ENCODE measurements at regions not wholly inside any gene's neighbourhood (a gene's known extent, or its start where the extent isn't known, plus 50 kb on each side); places are given as distances from the start of the nearest gene placed in this dataset.
"Not testable (repeated sequence)": the region's sequence is repeated elsewhere in the genome, so short reads cannot be mapped to it uniquely, and the experiment has no call there.

- DNase-seq, result no peak
Observed at GRCh38 chr14:27668531-27668930, 1070.7 kb upstream of the NOVA1 start.

- no peak for DNase-seq
Observed at GRCh38 chr14:27672047-27672446, 1074.2 kb upstream of the NOVA1 start.

GRCh38 chr14:27672811-27673737, 1075.2 kb upstream of the NOVA1 start:
- not testable (repeated sequence) for DNase-seq

DNA sequence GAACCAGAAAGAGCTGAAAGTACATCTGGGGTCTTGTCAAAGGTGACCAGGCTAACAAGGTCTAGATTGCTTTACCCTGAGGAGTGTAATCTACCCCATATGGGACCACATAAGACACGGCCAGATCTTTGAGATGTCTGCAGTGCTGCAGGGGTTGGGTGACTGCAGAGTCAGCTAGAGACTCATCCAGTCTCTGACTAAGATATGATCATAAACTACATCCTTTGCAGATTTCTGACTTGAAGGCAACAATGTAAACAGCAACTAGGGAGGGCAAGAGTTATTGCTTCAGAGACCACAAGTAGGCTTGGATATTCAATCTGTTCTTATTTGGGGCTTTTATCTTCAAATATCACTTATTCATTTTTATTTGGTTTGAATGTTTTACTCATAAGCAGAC, 1080.5 kb upstream of the FOXG1 start:
- DNase-seq, result no peak

- no peak for DNase-seq
Observed at GRCh38 chr14:27688841-27689444, 1077.6 kb upstream of the FOXG1 start.

GRCh38 chr14:27712364-27712763, 1054.2 kb upstream of the FOXG1 start:
- no peak for DNase-seq

DNA sequence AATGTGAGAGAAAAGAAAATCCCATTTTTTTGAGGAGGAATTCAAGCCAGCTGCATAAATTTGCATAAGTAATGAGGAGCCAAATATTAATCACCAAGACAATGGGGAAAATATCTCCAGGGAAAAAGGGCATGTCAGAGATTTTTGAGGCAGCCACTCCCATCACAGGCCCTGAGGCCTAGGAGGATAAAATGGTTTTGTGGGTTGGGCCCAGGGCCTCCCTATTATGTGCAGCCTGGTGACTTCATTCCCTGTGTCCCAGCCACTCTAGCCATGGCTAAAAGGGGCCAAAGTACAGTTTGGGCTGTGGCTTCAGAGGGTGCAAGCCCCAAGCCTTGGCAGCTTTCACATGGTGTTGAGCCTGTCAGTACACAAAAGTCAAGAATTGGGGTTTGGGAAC, 1051.0 kb upstream of the FOXG1 start:
- no peak for DNase-seq

GRCh38 chr14:27721760-27722159, 1044.8 kb upstream of the FOXG1 start:
- no peak for DNase-seq

DNA sequence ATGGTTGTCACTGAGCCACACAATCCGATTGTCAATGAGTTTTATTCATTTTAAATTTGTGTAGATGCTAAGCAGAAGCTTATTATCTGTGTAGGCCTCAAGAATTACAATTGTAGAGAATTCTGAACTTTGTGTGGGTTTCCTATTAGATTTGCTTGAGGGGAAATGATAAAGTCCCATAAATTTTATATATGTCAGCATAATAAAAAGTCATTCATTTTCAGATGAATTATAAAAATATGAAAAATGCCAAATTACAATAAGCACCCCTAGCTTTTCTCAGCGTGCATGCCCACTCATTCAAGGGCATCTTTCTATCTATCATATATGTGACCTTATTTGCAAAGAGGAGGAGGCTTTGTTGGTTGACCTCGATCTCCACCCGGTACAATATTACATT, 1041.1 kb upstream of the FOXG1 start:
- no peak for DNase-seq

GRCh38 chr14:27727251-27727770, 1039.3 kb upstream of the FOXG1 start:
- no peak for DNase-seq

DNA sequence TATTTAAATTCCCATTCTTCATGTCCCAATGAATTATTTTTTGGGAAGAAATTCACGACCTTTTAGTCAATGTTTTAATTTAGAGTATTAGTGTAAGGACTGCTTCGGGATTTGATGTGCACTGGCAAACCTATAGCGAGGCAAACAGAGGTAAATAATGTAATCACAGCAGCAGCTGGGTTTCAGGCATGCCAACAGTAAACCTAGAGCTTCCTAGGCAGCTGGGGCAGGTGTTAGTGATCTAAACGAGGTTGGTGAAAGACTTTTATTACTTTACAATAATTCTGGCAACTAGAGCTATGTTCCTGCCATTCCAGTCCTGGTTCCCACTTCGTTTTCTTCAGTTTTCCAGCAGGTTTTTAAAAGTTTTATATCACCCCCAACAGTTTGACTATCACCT, 1036.4 kb upstream of the FOXG1 start:
- DNase-seq, result no peak

GRCh38 chr14:27739657-27740156, 1026.9 kb upstream of the FOXG1 start:
- DNase-seq, result no peak

DNA sequence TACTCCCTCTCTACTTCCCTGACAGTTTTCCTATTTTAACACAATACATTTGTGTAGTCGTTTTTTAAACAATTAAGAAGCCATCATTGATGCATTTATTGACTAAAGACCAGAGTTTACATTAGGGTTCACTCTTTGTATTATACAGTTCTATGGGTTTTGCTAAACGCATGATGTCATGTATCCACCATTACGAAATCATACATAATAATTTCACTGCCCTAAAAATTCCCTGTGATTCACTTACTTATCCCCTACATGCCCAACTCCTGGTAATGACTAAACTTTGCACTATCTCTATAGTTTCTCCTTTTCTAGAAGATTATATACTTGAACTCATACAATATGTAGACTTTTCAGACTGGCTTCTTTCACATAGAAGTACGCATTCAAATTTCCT, 1016.5 kb upstream of the FOXG1 start:
- no peak for DNase-seq

- DNase-seq, result not testable (repeated sequence)
Observed at GRCh38 chr14:27757642-27758041, 1008.9 kb upstream of the FOXG1 start.

- DNase-seq, result not testable (repeated sequence)
Observed at GRCh38 chr14:27760367-27760766, 1006.2 kb upstream of the FOXG1 start.

DNA sequence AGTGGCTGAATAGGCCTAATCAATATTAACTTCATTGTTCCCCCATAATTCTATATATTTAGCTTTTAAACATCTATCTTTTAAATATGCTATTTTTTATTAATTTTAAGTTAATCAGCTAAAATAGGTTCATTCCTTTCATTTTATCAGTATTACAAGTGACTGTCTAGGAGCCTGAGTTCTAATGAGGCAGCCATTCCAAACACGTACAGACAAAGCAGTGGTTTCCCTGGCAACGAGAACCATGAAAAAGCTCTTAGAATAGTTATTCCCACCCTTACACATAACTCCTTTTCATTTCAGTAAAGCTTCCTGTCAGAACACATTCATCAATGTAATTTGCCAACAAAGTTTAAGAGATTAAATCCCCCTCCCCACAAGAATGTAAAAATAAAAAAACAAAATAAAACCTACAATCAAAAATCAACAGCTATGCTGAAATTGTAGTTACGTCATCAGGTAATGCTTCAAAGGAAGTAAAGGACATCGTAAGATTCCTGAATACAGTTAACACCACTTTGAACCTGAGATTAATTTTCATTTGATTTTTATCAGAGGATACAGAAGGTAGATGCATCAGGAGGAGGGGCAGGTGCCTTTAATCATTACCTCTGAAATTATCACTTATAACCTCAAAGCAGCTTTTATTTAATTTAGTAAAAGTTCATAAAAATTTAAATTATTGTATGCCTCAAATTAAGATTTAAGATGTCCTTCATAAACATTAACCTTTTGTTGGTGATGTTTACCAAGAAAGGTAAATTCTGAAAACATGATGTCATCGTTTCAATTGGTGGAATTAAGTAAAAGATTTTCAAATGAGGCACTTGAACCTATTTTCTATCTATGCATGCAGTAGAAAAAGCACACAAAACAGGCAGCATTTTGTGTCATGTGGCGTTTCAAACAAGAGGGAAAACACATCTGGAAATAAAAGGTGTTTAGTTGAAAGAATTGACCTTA, 967.2 kb upstream of the FOXG1 start:
- DNase-seq, result not testable (repeated sequence)

DNA sequence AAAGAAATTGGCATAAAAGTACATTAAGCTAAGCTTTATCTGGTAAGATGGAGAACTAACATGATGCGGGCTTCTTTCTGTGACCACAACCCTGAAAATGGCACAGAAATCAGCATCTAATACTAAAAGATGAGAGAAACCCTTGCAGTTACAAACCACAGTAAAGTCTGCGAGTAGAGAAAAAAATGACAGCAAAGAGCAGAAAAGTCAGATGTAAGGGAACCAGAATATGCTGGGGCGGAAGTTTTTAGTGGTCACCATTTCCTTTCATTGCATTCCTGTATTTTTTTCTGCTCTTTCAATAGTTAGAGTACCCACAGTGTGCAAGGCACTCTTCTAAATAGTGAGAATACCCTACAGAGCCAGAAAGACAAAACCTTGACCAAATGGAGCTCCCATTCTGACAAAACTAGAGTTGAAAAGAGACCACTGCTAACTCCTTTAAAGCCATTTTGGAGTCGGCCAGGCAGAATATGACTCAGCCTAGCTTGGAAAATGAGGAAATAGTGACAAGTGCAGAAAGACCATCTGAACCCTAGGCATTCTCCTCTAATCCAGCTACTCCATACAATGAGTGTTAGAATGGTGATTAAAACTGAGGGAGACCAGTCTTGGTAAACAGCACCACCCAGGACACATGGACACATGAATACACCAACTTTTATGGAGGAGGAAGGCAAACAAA, 948.7 kb upstream of the FOXG1 start:
- DNase-seq, result peak; percentile 46 to 51

DNA sequence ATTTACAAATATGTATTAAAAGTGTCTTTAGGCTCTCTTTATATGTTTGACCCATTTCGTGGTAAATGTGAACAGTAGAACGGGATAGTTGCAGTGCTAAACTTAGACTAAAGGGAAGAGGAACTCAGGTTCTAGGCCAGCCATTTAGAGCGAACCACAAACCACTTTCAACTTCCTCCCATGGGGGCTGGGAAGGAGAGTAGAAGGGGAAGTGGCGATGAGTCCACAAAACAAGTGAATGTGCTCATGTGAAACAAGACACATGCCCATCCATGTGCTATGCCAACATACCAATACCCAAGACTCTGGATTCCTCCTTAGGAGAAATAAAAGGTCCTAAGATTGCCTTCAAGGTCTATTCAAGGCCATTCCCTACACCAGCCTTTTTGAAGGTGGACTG, 940.4 kb upstream of the FOXG1 start:
- peak; percentile 82 to 83 for DNase-seq

DNA sequence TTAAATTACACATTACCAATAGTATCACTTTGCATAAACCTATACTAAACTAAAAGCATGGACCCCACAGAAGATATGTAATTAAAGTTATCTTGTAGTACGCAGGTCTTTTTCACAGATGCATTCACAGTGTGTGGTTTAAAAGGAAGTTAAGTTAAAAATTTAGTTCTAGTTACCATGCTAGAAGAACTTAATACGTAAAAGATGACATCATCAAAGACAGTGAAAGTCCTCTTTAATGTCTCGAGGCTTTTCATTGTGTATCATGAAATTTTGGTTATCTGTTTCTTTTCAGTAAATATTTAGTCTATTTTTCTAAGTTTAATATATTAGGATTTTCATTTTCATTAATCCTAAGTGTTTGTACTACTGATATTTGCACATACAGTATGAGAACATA, 934.6 kb upstream of the FOXG1 start:
- not testable (repeated sequence) for DNase-seq

DNA sequence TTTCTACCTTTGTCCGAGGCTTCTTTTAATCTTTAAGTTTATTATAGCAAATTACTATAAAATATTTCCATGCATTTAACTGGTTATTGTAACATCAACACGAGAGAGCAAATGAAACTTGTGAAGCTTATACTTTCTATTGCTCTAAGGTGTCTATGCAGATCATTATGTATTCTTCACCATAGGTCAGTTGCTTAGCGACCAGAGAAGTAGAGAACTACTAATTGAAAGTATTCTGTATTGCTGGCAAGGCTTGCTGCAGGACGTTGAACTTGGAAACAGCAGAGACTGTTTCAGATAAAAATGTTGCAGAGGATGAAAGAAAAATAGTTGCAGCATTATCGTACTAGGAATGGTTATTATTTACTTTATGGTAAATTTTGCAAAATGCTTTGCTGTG, 933.6 kb upstream of the FOXG1 start:
- DNase-seq, result not testable (repeated sequence)

GRCh38 chr14:27836386-27836785, 930.2 kb upstream of the FOXG1 start:
- DNase-seq, result no peak

DNA sequence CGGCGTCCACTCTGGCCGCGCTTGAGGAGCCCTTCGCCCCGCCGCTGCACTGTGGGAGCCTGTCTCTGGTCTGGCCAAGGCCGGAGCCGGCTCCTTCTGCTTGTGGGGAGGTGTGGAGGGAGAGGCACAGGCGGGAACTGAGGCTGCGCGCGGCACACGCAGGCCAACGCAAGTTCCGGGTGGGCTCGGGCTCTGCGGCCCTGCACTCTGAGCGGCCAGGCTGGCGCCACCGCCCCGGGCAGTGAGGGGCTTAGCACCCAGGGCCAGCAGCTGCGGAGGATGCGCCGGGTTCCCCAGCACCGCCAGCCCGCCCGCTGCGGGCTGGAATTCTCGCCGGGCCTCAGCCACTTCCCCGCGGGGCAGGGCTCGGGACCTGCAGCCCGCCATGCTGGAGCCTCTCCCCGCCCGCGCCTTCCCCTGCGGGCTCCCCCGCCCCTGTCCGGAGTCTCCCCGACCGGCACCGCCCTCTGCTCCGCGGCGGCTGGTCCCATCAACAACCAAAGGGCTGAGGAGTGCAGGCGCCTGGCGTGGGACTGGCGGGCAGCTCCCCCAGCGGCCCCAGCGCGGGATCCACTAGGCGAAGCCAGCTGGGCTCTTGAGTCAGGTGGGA, 921.2 kb upstream of the FOXG1 start:
- DNase-seq, result no peak

All from AML-193 (cell line).